ENCODE measurements at regions not wholly inside any gene's neighbourhood (a gene's known extent, or its start where the extent isn't known, plus 50 kb on each side); places are given as distances from the start of the nearest gene placed in this dataset.

DNA sequence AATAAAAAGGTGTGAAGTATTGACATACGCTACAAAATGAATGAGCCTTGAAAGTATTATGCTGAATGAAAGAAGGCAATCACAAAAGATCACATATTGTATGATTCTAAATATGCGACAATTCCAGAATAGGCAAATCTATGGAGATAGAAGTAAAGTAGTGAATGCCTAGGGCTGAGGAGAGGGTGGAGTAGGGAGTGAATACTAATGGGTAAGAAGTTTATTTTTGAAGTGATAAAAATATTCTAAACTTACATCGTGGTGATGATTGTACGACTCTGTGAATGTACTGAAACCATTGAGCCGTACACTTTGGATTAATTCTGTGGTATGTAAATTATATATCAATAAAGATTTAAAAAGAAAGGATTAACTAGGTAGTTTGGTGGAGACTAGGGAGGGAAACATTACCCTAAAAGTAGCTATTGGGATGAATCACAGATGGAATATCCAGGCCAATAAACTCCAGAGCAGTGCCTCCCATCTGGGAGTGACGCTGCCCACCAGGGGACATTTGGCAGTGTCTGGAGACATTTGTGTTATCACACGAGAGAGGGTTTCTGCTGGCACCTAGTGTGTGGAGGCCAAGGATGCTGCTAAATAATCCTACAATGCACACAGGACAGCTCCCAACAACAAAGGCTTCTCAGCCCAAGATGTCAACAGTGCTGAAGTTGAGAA, 214.2 kb upstream of the PCSK2 start:
- in situ Hi-C loops (cut with MboI; ENCODE audit: low pct_unique_long_range_greater_than_20kb, low sequenced_read_pairs, unreplicated experiment): no loop called here
- TF ChIP-seq CTCF (IDR thresholded peaks at IDR 0.05; ENCODE audit: extremely low read depth, insufficient read depth, missing control alignments): no peak
- no peak for DNase-seq (ENCODE audit: low spot score)

- TF ChIP-seq CTCF (IDR thresholded peaks at IDR 0.05; ENCODE audit: extremely low read depth, insufficient read depth, missing control alignments): no peak
- no peak for DNase-seq (ENCODE audit: low spot score)
- in situ Hi-C loops (cut with MboI; ENCODE audit: low pct_unique_long_range_greater_than_20kb, low sequenced_read_pairs, unreplicated experiment): no loop called here
Measured at GRCh38 chr20:17014217-17014616, 212.6 kb upstream of the PCSK2 start.

- no peak for TF ChIP-seq CTCF (IDR thresholded peaks at IDR 0.05; ENCODE audit: extremely low read depth, insufficient read depth, missing control alignments)
- in situ Hi-C loops (cut with MboI; ENCODE audit: low pct_unique_long_range_greater_than_20kb, low sequenced_read_pairs, unreplicated experiment): no loop called here
- DNase-seq (ENCODE audit: low spot score): no peak
Measured at GRCh38 chr20:17014756-17015366, 212.0 kb upstream of the PCSK2 start.

GRCh38 chr20:17017232-17017631, 209.6 kb upstream of the PCSK2 start:
- DNase-seq (ENCODE audit: low spot score): no peak
- no peak for TF ChIP-seq CTCF (IDR thresholded peaks at IDR 0.05; ENCODE audit: extremely low read depth, insufficient read depth, missing control alignments)
- in situ Hi-C loops (cut with MboI; ENCODE audit: low pct_unique_long_range_greater_than_20kb, low sequenced_read_pairs, unreplicated experiment): no loop called here

- in situ Hi-C loops (cut with MboI; ENCODE audit: low pct_unique_long_range_greater_than_20kb, low sequenced_read_pairs, unreplicated experiment): no loop called here
- TF ChIP-seq CTCF (IDR thresholded peaks at IDR 0.05; ENCODE audit: extremely low read depth, insufficient read depth, missing control alignments): no peak
- DNase-seq (ENCODE audit: low spot score): no peak
Measured at GRCh38 chr20:17021481-17021880, 205.4 kb upstream of the PCSK2 start.

- no peak for TF ChIP-seq CTCF (IDR thresholded peaks at IDR 0.05; ENCODE audit: extremely low read depth, insufficient read depth, missing control alignments)
Measured at GRCh38 chr20:17023036-17023435, 203.8 kb upstream of the PCSK2 start.

More at GRCh38 chr20:17023036-17023435, 203.8 kb upstream of the PCSK2 start:
- in situ Hi-C loops (cut with MboI; ENCODE audit: low pct_unique_long_range_greater_than_20kb, low sequenced_read_pairs, unreplicated experiment): no loop called here
- no peak for DNase-seq (ENCODE audit: low spot score)

Data from GM13977 (cell line).